HT1080 (cell line): ENCODE measurements at regions not wholly inside any gene's neighbourhood (a gene's known extent, or its start where the extent isn't known, plus 50 kb on each side); places are given as distances from the start of the nearest gene placed in this dataset.
"Not testable (repeated sequence)": the region's sequence is repeated elsewhere in the genome, so short reads cannot be mapped to it uniquely, and the experiment has no call there.

Experiments
- DNase-seq: peaks from one replicate; pipeline ENCODE4 v3.0.0-alpha.2; 2015; ENCODE audit warnings: low read depth

DNA sequence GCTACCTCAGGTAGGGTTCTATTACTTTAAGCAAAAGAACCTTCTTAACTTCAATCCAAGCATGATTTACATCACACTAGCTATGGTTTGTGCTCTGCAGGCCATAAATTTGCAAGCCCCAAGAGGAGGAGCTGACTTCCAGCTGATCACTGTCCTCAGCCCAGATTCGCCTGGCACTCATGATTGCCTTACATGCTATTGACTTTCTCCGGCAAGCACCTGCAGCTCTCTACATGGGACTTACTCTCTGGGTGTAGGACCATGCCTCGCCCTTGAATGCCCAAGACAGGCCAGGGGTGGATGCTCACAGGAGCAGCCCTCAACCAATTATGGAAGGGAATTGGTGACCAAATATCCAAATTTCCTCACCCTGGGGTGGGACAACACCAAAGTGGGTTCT lies 99.8 kb downstream of the ESM1 start:
- no peak for DNase-seq

GRCh38 chr5:54884195-54884536 lies 101.2 kb downstream of the ESM1 start:
- no peak for DNase-seq

GRCh38 chr5:54883374-54884194 lies 101.8 kb downstream of the ESM1 start:
- DNase-seq = no peak

DNA sequence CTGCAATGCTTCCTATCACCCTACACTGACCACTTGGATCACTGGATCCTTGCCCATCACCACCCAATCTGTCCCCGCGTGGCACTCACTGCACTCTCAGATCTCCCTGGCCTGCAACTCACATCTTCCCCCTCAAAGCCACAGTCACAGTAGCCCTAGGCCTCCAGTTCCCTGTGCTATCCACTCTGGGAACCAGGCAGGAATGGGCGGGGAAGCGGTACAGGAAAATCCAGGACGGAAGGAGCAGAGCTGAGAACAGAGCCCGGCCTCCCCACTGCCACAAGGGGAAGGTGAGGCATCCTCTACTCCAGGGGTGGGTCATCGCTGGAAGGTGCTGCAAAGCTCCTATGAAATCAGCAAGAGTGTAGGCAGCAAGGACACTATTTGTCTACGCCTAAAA lies 102.6 kb downstream of the ESM1 start:
- DNase-seq = no peak

DNA sequence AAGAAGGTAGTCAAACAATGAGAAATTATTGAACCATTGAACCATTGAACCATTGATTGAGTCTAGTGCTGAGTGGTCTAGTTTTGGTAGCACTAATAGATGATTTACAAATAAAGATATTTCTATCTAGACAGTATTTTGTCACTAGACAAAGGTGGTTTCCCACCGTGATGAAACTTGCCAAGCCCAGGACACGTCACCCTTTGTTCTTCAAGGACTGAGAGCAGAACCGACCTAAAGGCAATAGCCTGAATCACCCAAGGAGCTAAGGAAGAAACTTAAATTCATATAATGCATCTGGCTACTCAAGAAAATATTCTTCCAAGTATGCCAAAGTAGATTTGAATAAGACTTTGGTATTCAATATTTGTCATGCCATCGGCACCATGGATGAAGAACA lies 103.3 kb downstream of the ESM1 start:
- peak; percentile 49 for DNase-seq

DNA sequence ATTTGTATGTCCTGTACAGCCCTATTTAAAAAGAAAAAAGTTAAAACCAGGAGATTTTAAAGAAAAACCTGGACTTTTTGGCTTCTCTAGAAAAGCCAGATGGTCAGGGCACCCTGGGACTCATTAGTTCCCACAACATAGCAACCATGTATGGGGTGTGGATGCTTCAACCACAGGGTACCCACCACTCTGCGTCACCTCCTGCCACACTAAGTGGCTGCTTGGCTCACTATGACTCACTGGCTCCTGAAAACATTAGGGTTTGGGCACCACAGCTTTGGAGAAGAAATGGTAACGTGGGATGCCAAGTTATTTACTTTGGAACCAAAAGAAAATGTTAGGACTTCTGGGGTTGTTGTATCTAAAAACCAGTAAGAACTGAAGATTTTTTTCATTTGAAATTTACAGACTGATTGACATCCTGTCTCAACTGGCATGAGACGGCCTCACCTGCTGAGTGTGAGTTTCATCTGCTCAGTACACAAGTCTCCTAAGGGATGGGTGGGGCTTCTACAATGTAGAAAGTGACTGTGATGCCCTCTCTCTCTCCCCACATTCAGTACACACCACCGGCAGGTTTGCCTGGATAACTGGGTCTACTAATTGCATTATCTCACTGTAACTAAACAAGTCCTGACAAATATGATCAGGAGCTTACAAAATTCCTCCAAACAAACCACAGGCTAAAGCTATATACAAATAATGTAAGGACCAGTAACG lies 103.9 kb downstream of the ESM1 start:
- DNase-seq = peak; percentile 89

GRCh38 chr5:54876976-54877375 lies 108.4 kb downstream of the ESM1 start:
- no peak for DNase-seq

DNA sequence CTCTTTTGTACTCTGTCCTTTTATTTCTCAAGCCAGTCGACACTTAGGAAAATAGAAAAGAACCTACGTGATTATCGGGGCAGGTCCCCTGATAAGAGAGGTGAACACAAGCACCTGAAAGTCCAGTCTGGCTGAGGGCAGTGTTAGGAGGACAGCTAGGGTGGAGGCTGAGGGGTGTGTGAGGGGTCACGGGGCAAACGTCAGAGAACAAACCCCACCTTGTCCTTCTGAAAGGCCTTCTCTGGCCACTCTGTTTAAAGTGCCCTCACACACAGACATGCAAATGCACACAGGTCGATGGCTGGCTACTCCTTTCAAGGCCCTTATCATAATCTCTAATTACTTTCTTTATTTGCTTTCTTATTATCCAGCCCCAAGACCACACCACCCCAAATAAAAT lies 108.8 kb downstream of the ESM1 start:
- no peak for DNase-seq

- peak; percentile 3 for DNase-seq
Measured at GRCh38 chr5:54874337-54875021, 110.9 kb downstream of the ESM1 start.

DNA sequence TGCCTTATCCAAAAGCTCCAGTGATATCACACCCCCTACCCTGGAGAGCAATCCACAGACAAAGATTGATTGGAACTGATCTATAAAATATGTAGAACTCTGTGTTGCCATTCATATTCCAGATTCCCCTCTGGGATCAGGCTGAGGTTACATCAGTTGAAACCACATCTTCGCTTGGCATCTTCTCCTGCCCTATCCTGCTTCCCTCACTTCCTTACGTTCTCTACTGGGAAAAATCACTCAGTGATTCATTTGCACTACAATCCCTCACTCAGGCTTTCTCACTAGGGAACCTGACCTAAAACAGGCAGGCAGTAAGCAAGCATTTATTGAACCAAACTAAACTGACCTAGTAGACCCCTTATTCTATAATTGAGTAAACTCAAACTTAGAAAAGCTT lies 111.7 kb downstream of the ESM1 start:
- DNase-seq = peak; percentile 42

DNA sequence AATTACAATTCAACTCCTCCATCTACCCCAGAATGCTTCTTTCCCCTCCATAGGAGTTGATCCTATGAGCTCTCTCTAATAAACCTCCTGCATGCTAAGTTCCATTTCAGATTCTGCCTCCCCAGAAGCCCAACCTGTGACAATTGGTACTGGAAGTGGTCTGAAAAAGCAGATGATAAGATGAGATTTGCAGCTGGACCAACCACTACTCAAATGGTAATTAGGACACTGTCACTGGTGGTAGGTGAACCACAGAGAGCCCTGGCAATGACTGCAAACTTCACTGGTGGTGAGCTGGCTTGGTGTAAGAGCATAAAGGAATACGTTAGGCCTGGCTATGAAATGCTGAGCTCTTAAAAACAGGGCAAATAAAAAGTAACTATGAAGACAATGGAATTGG lies 112.6 kb downstream of the ESM1 start:
- DNase-seq = no peak

DNA sequence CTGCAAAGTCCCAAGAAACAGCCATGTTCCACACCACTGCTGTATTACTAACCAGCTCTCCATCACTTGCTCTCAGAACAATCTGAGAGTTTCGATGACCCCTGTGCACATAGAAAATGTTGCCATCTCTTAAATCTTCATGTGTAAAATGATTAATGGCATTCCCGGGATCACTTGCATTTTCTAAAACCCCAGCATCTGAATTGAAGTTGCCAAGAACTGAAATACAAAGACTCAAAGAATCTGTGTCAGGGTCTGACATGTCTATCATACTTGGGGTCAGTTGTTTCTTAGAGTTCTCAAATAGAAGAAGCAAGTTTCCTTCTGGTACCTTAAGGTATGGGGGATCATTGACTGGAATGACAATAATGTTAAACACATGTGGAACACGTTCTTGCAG lies 115.1 kb downstream of the ESM1 start:
- no peak for DNase-seq

GRCh38 chr5:54869691-54870090 lies 115.7 kb downstream of the ESM1 start:
- DNase-seq = no peak

DNA sequence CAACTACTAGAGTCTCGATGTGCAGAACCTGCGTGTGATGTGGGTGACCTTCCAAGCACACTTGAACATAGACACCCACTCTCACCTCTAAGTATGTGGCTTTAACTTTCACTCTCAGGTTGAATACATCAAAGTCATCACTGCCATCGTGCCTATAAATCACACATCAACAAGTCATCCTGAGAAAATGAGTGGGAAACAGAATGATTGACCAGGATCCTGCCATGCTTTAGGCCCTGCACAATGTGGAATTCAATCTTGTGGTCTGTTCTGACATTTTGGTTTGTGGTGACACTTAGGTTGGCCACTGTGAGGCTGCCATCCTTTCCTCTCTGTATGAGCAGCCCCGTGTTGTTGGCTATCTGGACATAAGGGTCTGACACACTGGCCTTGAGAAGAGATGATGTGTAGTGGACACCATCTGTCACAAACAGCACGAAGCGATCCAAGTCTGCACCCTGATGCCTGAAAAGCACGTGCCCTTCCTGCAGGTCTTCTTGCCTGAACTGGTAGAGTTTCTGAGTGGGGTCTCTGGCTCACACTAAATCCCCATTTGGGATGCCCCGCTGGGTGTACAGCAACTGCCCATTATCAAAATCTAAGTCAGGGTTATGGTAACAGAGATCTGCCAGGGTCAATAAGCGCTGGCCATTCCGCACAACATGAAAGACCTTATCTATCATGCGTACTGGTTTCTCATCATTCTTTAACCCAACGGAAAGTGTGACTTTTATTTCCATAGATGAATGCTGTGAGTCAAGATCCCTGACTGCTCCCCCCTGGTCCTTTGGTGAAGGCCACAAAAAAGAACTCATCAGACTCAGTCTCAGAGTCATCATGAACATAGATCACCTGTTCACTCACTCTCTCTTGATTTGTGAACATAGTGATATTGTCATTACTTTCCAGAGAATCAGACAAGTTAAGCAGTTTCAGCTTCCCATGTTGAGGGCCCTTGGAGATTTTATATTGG lies 116.6 kb downstream of the ESM1 start:
- DNase-seq = no peak

DNA sequence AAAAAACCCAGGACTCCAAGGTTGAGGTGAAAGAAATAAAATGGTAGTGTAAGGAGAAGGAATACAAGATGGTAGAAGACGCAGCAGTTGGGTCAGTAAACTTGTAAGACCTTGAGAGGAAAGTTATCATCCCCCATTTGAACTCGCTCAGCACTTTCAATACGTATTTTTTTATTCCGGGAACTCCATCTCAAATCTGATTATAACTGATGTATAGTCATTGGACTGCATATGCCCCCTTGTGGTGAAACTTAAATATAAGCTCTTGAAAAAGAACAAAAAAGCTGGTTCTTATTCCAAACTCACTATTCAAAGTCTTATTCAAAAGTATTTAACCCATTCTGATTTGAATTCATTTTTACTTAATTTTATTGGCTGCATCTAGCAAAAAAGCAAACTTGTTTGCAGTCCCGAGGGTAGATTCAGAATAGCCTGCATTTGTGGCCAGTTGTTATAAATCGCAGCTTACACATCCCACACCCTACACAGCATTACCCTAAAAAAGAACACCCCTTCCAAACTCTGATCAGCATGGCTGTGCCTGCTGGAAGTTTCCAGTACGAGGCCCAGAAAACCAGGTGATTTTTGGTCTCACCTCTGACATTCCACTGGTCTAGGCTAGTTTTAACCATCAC lies 118.0 kb downstream of the ESM1 start:
- peak; percentile 50 for DNase-seq

- not testable (repeated sequence) for DNase-seq
Measured at GRCh38 chr5:54864911-54865515, 120.4 kb downstream of the ESM1 start.

DNA sequence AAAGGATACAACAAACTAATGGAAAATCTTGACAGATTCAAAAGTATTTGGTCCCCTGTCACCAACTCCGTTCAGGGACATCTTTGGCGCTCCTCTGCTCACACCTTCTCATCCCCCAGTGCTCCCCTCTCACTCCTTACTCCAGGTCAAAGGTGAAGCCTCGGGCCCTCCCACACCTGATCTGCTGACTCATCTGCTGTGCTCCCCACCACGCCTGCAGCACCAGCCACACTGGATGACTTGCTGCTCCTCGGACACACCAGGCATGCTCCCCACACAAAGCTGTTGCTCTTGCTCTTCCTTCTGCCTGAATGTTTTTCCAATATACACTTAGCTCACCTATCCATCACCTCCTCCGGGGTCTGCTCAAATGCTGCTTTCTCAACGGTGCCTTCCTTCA lies 123.4 kb downstream of the ESM1 start:
- no peak for DNase-seq

GRCh38 chr5:54861212-54861894 lies 124.0 kb downstream of the ESM1 start:
- DNase-seq = no peak

DNA sequence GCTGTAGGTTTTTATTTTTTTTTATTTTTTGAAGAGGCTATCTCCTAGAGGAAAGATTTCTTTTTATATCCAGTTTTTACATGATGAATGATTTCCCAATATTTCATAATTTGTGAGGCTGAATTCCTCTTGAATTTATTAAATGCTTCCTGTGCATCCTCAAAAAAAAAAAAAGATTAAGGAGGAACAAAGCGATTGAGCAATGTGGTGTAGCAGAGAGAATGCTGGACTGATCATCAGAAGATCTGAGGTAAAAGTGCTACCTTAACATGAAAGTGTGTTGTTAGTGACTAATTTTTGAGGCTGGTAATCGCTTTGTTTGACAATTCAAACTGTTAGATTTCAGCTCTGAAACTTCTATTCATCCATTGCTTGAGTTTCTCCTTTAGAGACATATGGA lies 125.1 kb downstream of the ESM1 start:
- no peak for DNase-seq

- no peak for DNase-seq
Measured at GRCh38 chr5:54859316-54859715, 126.1 kb downstream of the ESM1 start.
